HG03175 (cell line): ENCODE measurements at regions not wholly inside any gene's neighbourhood (a gene's known extent, or its start where the extent isn't known, plus 50 kb on each side); places are given as distances from the start of the nearest gene placed in this dataset.
"Not testable (repeated sequence)": the region's sequence is repeated elsewhere in the genome, so short reads cannot be mapped to it uniquely, and the experiment has no call there.

ENCODE experiments used
- ATAC-seq: cut with Tn5 transposase; IDR thresholded peaks from one replicate; pipeline ENCODE4 v1.9.1; 2021; ENCODE audit warnings: mild to moderate bottlenecking, moderate library complexity; ENCODE audit not compliant: unreplicated experiment

GRCh38 chr5:98173334-98173733 is 600.1 kb upstream of the RGMB start:
- no peak for ATAC-seq

GRCh38 chr5:98175474-98175873 is 598.0 kb upstream of the RGMB start:
- ATAC-seq: no peak

- ATAC-seq: no peak
Measured at GRCh38 chr5:98179791-98180755, 593.4 kb upstream of the RGMB start.

- no peak for ATAC-seq
Measured at GRCh38 chr5:98186128-98186527, 587.3 kb upstream of the RGMB start.

GRCh38 chr5:98187945-98188344 is 585.5 kb upstream of the RGMB start:
- ATAC-seq: no peak

GRCh38 chr5:98190344-98190743 is 583.1 kb upstream of the RGMB start:
- ATAC-seq: not testable (repeated sequence)

GRCh38 chr5:98193921-98194760 is 579.3 kb upstream of the RGMB start:
- ATAC-seq: no peak

GRCh38 chr5:98200726-98201541 is 572.5 kb upstream of the RGMB start:
- no peak for ATAC-seq

- ATAC-seq: no peak
Measured at GRCh38 chr5:98204798-98205197, 568.7 kb upstream of the RGMB start.

- no peak for ATAC-seq
Measured at GRCh38 chr5:98205691-98206461, 567.6 kb upstream of the RGMB start.

- no peak for ATAC-seq
Measured at GRCh38 chr5:98206566-98206965, 566.9 kb upstream of the RGMB start.

GRCh38 chr5:98209418-98209817 is 564.0 kb upstream of the RGMB start:
- no peak for ATAC-seq

- no peak for ATAC-seq
Measured at GRCh38 chr5:98214240-98215051, 559.0 kb upstream of the RGMB start.

GRCh38 chr5:98217138-98217537 is 556.3 kb upstream of the RGMB start:
- no peak for ATAC-seq

GRCh38 chr5:98218838-98219237 is 554.6 kb upstream of the RGMB start:
- ATAC-seq: no peak

- no peak for ATAC-seq
Measured at GRCh38 chr5:98227489-98227888, 546.0 kb upstream of the RGMB start.

GRCh38 chr5:98231089-98231488 is 542.4 kb upstream of the RGMB start:
- ATAC-seq: no peak

- not testable (repeated sequence) for ATAC-seq
Measured at GRCh38 chr5:98237794-98238193, 535.7 kb upstream of the RGMB start.

GRCh38 chr5:98243972-98244371 is 529.5 kb upstream of the RGMB start:
- ATAC-seq: no peak
